ENCODE measurements at regions not wholly inside any gene's neighbourhood (a gene's known extent, or its start where the extent isn't known, plus 50 kb on each side); places are given as distances from the start of the nearest gene placed in this dataset.

GRCh38 chr12:30135776-30136175 is 352.0 kb upstream of the TMTC1 start:
- no peak overlapping the region for H3K4me3 ChIP-seq
- H3K4me1 ChIP-seq (ENCODE audit: insufficient read depth), result no peaks in the 10 kb centered on the region
- 54 to 71% (median 59%) methylated on average over 2 of the region's 2 CpGs for WGBS, 3 donors
- DNase-seq, result no peak
- TF ChIP-seq CTCF (IDR thresholded peaks at IDR 0.05), result no peak
- no peak for TF ChIP-seq POLR2A (IDR thresholded peaks at IDR 0.05)
- TF ChIP-seq EP300 (IDR thresholded peaks at IDR 0.05), result no peak
- H3K9me3 ChIP-seq, result no peaks in the 10 kb centered on the region
- no peaks in the 10 kb centered on the region for H3K36me3 ChIP-seq
- H3K27ac ChIP-seq, result no peak overlapping the region
- intact Hi-C loops (cut with DNase I), result no loop called here
- H3K27me3 ChIP-seq, result no peaks in the 10 kb centered on the region

GRCh38 chr12:30134229-30134628 is 350.5 kb upstream of the TMTC1 start:
- 86 to 90% (median 88%) methylated on average over 8 of the region's 8 CpGs for WGBS, 3 donors
- no peak for TF ChIP-seq EP300 (IDR thresholded peaks at IDR 0.05)
- TF ChIP-seq CTCF (IDR thresholded peaks at IDR 0.05), result no peak
- no peak for TF ChIP-seq POLR2A (IDR thresholded peaks at IDR 0.05)
- Histone ChIP-seq H3K36me3 (no peaks in the 10 kb centered on the region), H3K9me3 (no peaks in the 10 kb centered on the region), H3K4me1 (ENCODE audit: insufficient read depth) (no peaks in the 10 kb centered on the region), H3K27ac (no peak overlapping the region), H3K27me3 (no peaks in the 10 kb centered on the region), H3K4me3 (no peak overlapping the region)
- no peak for DNase-seq
- intact Hi-C loops (cut with DNase I), result no loop called here

GRCh38 chr12:30126944-30127343 is 343.2 kb upstream of the TMTC1 start:
- H3K9me3 ChIP-seq, result no peaks in the 10 kb centered on the region
- H3K36me3 ChIP-seq, result no peaks in the 10 kb centered on the region
- no peak overlapping the region for H3K4me3 ChIP-seq
- no peak for TF ChIP-seq POLR2A (IDR thresholded peaks at IDR 0.05)
- no peak for TF ChIP-seq CTCF (IDR thresholded peaks at IDR 0.05)
- TF ChIP-seq EP300 (IDR thresholded peaks at IDR 0.05), result no peak
- no peaks in the 10 kb centered on the region for H3K27me3 ChIP-seq
- H3K4me1 ChIP-seq (ENCODE audit: insufficient read depth), result no peaks in the 10 kb centered on the region
- 60 to 69% (median 61%) methylated on average over 3 of the region's 3 CpGs for WGBS, 3 donors
- intact Hi-C loops (cut with DNase I), result no loop called here
- no peak overlapping the region for H3K27ac ChIP-seq
- no peak for DNase-seq

- Histone ChIP-seq H3K27me3 (no peaks in the 10 kb centered on the region), H3K4me3 (no peak overlapping the region), H3K9me3 (no peaks in the 10 kb centered on the region), H3K27ac (no peak overlapping the region), H3K4me1 (ENCODE audit: insufficient read depth) (no peaks in the 10 kb centered on the region), H3K36me3 (no peaks in the 10 kb centered on the region)
- DNase-seq, result no peak
- intact Hi-C loops (cut with DNase I), result no loop called here
- 58 to 79% (median 69%) methylated on average over 1 of the region's 1 CpG for WGBS, 3 donors
- no peak for TF ChIP-seq CTCF (IDR thresholded peaks at IDR 0.05)
- no peak for TF ChIP-seq POLR2A (IDR thresholded peaks at IDR 0.05)
- TF ChIP-seq EP300 (IDR thresholded peaks at IDR 0.05), result no peak
Observed at GRCh38 chr12:30120522-30120921, 336.8 kb upstream of the TMTC1 start.

DNA sequence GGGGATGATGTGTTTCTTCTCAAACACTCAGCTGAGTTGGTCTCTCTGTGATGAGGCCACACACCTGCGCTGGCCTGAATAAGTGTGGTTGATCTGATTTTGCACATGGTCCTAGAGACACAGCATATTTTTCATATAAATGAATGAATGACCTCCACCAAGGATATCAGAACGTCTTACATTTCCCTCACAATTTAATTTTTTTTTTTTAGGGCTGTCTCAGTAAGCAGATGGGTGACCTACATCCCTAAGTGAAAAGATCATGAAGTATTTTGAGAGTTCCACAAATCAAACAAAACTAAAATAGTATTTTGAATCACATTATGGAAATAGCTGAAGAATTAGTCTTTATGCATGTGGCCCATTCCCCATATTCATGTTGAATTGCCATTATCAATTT is 333.7 kb upstream of the TMTC1 start:
- 59 to 75% (median 65%) methylated on average over 2 of the region's 2 CpGs for WGBS, 3 donors
- intact Hi-C loops (cut with DNase I), result no loop called here

More for the DNA sequence above, 333.7 kb upstream of the TMTC1 start:
- Histone ChIP-seq H3K27me3 (no peaks in the 10 kb centered on the region), H3K9me3 (no peaks in the 10 kb centered on the region), H3K27ac (no peak overlapping the region), H3K36me3 (no peaks in the 10 kb centered on the region), H3K4me1 (ENCODE audit: insufficient read depth) (no peaks in the 10 kb centered on the region), H3K4me3 (no peak overlapping the region)
- no peak for DNase-seq
- TF ChIP-seq CTCF (IDR thresholded peaks at IDR 0.05) (no peak), POLR2A (IDR thresholded peaks at IDR 0.05) (no peak), EP300 (IDR thresholded peaks at IDR 0.05) (no peak)

All from ovary (tissue), 7 donors.